SW480 (cell line): ENCODE measurements at regions not wholly inside any gene's neighbourhood (a gene's known extent, or its start where the extent isn't known, plus 50 kb on each side); places are given as distances from the start of the nearest gene placed in this dataset.
A peak's percentile ranks its signal among the peaks of the same experiment; 100 is the strongest.

Experiments
- DNase-seq: peaks from one replicate; pipeline ENCODE4 v3.0.0-alpha.2; 2016; ENCODE audit warnings: low spot score

DNA sequence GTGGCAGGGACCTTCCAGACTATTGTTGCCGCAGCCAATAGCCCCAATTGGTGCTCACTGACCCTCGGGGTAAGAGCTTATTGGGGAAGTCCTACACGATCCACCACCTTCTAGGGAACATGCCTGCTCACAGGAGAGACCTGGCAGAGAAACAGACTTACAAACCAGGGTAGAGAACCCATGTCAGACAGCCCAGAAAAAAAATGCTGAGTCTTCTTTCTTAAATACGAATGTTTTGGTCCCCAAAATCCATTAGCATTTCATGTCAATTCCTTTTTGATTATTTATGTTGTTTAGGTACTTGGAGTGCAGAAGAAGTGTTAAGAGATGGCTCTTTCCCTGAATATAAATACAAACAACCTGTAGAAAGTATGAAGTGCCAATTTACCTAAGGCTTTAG, 84.9 kb upstream of the PDE10A start:
- DNase-seq = no peak

DNA sequence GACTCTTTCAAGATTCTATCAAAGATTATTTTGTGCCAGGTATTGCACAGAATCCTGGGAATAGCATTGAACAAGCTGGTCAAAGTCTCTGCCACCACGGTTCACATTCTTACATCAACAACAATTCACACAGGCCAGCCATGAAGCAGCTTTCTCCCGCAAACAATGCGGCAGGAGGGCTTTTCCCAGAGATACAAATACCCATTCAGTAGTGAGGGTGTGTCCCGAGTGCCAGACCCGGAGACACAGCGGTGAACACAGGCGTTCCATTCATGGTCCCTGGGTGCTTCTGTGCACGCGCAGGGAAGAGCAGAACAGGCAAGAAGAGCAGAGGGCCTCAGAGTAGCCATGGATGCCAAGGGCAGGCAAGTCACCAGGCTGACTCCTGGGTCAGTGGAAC, 83.3 kb upstream of the PDE10A start:
- no peak for DNase-seq

GRCh38 chr6:165745492-165745891, 82.5 kb upstream of the PDE10A start:
- DNase-seq = no peak

DNA sequence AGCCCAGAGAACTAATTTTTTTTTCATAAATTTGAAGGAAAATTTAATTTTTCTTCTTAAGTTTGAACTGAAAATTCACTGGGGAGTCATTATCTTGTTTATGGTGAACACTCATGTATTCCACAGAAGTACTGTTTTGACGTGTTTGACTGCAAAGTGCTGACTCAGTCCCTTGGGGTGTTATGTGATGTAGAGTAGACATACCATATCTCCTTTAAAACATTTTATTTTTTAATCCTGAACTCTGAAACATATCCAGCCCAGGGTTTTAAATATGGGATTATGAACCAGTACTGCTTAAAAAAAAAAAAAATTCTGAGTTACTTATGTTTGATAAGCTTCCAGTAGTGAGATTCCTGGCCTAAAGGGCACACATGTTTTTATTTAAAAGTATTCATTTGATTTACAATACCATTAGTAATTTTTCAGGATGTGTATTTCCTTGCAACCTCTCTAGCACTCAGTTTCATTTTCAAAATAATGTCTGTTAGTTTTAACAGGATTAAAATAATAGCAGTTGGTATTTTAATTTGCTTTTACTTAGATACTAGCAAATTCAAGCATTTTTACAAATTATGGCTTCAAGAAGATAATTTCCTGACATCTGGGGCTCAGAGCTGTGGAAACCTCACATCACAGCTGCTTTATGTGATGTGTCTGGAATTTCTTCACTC, 81.7 kb upstream of the PDE10A start:
- DNase-seq = no peak

- no peak for DNase-seq
Observed at GRCh38 chr6:165743366-165743898, 80.4 kb upstream of the PDE10A start.

GRCh38 chr6:165742047-165742446, 79.0 kb upstream of the PDE10A start:
- DNase-seq = no peak

- no peak for DNase-seq
Observed at GRCh38 chr6:165737396-165737795, 74.4 kb upstream of the PDE10A start.

GRCh38 chr6:165735065-165735464, 72.0 kb upstream of the PDE10A start:
- no peak for DNase-seq

- no peak for DNase-seq
Observed at GRCh38 chr6:165733489-165733791, 70.4 kb upstream of the PDE10A start.

GRCh38 chr6:165732696-165733488, 69.9 kb upstream of the PDE10A start:
- DNase-seq = no peak

- peak; percentile 18 for DNase-seq
Observed at GRCh38 chr6:165729307-165729936, 66.4 kb upstream of the PDE10A start.

DNA sequence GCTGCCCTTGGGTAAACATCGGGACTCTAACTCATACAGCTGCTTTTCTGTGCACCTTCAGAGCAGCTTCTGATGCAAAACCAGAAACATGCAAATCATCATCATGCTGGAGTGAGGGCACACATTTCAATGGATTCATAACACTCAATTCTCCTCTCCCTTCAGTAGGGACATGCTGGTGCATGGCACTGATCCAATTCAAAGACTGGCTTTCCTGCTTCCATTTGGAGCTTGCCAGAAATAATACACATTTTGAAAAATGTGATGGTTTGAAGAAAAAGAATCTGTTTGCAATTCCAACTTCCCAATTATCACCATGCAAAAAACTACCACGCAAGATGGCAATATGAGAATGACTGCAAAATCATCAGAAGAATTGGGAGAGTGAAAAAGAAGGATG, 65.2 kb upstream of the PDE10A start:
- no peak for DNase-seq

DNA sequence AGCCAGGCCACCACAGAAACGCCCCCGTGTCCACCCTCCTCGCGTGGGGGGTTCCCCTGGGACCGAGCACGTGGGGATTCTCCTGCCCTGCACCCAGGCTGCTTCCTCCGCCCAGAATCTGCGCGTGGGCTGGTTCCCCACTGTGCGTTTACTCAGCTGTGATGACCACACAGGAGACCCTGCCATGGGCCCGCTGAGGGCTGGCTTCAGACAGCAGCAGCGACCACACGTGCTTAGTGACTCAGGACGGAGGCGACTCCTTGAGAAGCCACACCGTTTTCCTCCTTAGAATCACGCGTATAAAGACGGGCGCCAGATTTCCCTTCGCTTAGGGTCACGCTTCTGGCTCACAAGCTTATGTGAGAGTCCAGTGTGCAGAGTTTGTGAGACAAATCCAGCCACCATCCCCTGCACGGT, 63.9 kb upstream of the PDE10A start:
- no peak for DNase-seq

DNA sequence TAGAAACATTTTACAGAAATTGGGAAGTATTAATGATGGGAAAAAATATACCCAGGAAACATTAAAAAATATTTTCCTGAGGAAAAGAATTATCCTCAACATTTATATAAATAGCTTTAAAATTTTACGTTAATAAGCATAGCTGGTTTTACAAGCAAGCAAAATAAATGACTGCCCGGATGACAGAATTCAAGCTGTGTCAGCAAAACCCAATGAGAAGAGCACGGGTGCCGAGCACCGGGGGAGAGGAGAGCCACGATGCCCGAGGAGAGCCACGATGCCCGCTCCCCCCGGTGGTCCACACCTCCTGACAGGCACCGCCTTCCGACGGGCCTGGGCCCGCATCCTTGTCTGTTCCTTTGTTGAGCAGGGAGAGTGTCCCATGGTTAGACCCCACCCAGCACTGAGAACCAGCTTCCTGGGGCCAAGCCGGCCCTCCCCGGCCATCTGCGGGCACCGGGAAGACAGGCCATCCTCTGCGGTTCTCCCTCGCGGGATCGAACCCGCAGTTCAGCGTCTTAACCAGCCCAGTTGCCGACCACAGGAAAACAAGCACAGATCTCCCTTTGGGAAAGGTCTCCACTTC, 63.3 kb upstream of the PDE10A start:
- DNase-seq = no peak

GRCh38 chr6:165725201-165725600, 62.2 kb upstream of the PDE10A start:
- DNase-seq = no peak

DNA sequence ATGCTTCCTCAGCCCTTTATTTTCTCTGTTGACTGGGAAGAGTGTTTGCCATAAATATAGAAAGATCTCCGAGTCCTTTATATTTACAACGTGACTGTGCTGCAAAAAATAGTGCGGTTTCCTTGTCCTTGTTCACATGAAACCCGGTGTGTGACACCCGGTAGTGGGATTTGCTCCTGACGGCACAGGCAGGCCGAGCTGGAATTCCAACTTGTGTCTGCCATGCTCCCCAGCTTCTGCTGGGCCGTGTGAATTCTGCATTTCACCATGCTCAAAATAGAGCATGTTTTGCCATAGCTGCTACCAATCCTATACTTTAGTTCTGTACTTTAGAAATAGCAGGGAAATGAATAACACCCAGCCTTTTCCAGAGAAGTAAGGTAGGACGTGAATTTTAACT, 60.3 kb upstream of the PDE10A start:
- no peak for DNase-seq

GRCh38 chr6:165722022-165722421, 59.0 kb upstream of the PDE10A start:
- no peak for DNase-seq

DNA sequence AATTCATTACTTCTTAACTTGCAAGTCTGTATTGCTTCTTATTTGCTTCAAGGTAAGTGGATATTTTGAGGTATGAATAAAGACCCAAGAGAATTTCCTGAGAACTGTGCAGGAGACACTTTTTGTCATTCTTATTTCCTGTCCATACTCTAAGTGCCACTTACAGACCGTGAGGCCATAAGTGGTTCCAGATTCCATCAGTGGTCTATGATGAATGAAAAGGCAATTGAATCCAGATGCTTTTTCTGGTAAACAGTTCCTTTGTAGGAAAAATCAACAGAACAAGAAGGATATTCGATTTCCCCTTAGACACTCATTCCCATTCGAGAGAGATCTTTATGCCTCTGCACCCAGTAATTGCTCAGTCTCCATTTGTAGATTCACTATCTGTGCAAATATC, 58.3 kb upstream of the PDE10A start:
- no peak for DNase-seq

GRCh38 chr6:165718491-165718891, 55.5 kb upstream of the PDE10A start:
- no peak for DNase-seq

GRCh38 chr6:165717732-165718465, 54.9 kb upstream of the PDE10A start:
- peak; percentile 32 for DNase-seq

- no peak for DNase-seq
Observed at GRCh38 chr6:165716886-165717285, 53.8 kb upstream of the PDE10A start.

DNA sequence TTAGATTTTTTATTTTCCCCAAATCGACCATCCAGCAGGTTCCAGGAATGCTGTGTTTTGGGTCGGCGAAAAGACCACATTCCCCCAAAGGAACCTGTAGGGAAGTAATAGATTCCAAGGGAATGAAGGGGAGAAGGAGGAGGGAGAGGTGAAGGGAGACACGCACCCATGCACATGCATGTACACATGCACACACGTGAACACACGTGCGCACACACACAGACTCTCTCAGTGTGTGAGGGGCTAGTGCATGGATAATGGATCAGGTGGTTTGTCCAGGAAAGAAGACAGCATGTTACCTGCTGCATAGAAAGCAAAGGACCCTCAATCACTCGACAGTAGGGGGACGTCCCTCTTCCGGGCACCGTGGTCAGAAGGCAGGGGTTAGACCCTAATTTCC, 52.4 kb upstream of the PDE10A start:
- DNase-seq = no peak
